ENCODE measurements at regions not wholly inside any gene's neighbourhood (a gene's known extent, or its start where the extent isn't known, plus 50 kb on each side); places are given as distances from the start of the nearest gene placed in this dataset.

DNA sequence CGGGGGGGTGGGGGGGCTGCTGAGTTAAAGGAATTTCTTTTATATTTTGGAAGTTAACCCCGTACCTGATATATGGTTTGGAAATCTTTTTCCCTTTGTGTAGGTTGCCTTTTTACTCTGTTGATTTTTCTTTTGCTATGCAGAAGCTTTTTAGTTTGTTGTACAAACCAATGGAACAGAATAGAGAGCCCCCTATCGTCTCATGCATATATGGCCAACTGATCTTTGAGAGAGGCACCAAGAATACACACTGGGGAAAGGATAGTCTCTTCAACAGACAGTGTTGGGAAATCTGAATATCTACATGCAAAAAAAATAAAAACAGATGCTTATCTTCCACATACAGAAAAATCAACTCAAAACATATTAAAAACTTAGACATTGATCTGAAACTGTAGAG lies 647.8 kb upstream of the KLHL29 start:
- TF ChIP-seq USF2 (CRISPR knock-in tag; IDR thresholded peaks at IDR 0.05) (no peak), NFYB (CRISPR knock-in tag; conservative IDR thresholded peaks at IDR 0.05; ENCODE audit: low read depth) (no peak)

All from WTC11 (cell line).